ENCODE measurements at regions not wholly inside any gene's neighbourhood (a gene's known extent, or its start where the extent isn't known, plus 50 kb on each side); places are given as distances from the start of the nearest gene placed in this dataset.

GRCh38 chr21:35232545-35233176, 183.6 kb upstream of the RUNX1 start:
- no peak for DNase-seq

- no peak for DNase-seq
Measured at GRCh38 chr21:35231090-35231489, 182.0 kb upstream of the RUNX1 start.

DNA sequence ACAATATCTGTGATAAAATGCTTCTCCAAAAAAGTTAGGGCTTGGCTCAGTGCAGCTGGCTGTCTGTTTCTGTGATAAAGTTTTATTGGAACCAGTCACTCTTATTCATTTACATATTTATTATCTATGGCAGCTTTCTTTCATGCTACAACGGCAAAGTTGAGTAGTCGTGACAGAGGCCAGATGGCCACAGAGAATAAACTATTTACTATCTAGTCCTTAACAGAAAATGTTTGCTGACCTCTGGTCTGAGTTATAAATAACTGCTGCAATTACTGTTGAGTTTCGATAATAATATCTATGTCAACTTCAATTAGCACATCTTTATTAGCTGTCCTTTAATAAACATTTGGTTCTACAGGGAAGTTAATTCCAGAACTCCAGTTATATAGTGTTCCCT, 180.2 kb upstream of the RUNX1 start:
- no peak for DNase-seq

DNA sequence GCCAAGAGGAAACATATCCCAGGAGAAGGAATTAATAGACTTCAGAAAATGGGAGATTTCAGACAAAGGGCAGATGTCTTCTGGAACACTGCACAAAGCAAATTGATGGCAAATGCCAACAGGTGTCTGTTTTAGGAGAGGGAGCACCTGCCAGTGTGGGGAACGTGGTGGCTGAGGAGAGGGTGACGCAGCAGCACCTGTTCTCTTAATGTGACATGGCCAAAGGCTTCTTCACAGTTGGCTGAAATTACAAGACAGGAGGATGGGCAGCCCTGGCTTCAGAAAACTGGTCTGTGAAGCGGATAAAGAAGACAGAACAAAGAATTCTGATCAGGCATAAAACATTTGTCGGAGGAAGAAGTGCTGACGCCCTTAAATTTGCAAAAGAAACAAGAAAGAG, 178.7 kb upstream of the RUNX1 start:
- DNase-seq: no peak

DNA sequence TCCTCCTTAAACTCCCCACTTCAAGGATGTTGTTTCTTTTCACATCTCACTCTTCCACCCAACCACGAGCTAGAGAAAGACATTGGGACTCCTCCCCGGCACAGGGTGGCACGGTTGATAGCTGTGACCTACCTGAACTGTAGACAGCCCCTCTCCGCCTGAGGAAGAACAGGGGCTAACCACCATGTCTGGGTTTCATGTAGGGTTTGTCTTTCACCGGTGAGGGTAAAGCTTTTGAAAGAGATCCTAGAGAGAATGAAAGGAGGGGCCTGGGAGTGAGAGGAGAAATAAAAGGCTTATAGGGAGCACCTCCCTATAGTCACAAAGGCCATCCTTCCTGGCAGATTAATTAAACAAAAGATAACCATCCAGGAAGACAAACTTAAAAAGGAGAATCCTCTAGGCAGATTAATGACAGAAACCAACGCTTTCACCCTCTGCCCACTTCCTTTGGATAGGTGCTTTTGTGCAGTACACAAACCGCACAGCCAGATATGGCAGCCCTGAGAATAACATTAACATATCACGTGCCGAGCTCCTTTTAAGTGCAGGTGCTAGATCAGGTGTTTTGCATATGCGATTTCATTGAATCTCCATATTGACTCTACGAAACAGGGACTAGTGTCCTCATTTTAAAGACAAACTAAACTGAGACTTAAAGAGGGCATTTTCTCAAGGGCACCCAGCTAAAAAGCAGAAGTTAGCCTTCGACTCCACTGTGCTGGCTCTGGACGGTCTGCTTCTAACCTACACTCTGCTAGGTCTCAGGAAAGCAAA, 178.1 kb upstream of the RUNX1 start:
- peak; percentile 8 for DNase-seq

- DNase-seq: no peak
Measured at GRCh38 chr21:35226328-35226727, 177.2 kb upstream of the RUNX1 start.

DNA sequence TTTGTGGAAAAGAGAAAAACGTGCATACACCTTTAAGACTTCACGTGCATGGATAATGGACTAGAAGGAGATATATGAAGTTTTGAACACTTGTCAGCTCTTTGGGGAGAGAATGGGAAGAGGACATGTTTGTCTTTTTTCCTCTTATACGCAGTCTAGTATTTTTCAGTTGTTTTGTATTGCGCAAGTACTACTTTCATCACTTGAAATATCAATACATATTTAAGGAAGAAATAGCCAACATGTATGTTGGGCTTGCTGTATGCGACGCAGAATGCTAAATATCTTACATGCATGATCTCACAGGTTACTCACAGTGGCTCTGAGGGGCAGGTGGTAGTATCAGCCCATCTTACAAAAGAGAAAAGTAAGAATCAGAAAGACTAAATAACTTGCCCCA, 176.5 kb upstream of the RUNX1 start:
- no peak for DNase-seq

DNA sequence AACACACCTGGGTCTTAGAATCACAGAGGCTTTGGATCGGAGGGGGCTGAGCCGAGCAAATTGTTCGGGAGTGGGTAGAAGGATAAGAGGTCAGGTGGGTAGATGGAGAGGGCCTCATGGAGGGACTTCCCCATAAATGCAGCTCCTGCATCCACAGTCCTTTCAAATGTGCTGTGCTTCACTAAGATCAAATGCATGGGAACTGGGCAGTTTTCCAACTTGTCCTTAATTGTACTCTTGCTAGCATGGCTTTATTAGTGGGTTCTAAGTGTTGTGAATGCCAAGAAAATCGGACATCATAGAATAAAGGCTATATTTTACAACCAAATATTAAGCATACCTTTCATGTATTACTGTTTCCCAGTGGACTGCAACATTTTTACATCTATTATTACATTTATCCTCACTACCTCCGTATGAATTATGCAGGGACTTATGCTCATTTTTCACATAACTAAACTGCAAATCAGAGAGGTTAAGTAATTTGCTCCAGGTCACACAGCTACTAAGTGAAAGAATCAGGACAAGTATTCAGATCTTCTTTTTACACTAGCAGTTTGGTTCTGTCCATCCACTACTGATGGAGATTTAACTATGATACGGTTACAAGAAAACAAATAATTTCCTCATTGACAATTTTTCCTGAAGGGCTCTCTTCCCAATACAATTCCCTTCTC, 174.5 kb upstream of the RUNX1 start:
- DNase-seq: no peak

GRCh38 chr21:35222541-35222941, 173.4 kb upstream of the RUNX1 start:
- DNase-seq: no peak

- no peak for DNase-seq
Measured at GRCh38 chr21:35222021-35222420, 172.9 kb upstream of the RUNX1 start.

DNA sequence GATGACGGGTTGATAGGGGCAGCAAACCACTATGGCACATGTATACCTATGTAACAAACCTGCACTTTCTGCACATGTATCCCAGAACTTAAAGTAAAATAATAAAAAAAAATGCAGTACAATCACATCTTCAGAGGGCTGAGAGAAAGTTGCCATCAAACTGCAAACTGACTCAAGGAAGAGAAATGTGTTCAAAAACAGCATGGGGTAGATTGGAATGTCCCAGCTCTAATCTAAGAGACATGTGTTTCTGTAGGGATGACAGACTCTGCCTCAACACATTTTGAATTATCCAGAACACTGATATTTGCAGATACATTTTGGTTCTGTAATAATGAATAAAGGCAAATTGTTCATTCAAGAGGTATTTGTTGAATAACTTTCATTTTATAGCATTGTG, 171.2 kb upstream of the RUNX1 start:
- no peak for DNase-seq

GRCh38 chr21:35219719-35220118, 170.6 kb upstream of the RUNX1 start:
- no peak for DNase-seq

DNA sequence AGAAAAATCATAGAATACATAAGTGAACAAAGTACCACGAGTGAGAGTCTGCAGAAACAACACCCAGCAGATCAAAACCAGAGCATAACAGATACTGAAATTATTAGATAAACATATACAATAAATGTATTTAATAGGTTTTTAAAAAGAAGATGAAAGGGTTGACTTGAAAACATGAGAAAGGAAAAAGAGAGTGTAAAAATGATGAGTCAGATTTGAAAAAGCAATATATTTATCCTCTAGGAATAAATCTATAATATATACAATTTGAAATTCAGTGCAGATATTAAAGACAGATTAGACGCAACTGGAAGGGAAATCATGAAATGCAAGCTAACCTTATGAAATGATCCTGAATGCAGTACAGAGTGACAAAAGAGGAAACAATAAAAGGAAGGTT, 170.2 kb upstream of the RUNX1 start:
- no peak for DNase-seq

DNA sequence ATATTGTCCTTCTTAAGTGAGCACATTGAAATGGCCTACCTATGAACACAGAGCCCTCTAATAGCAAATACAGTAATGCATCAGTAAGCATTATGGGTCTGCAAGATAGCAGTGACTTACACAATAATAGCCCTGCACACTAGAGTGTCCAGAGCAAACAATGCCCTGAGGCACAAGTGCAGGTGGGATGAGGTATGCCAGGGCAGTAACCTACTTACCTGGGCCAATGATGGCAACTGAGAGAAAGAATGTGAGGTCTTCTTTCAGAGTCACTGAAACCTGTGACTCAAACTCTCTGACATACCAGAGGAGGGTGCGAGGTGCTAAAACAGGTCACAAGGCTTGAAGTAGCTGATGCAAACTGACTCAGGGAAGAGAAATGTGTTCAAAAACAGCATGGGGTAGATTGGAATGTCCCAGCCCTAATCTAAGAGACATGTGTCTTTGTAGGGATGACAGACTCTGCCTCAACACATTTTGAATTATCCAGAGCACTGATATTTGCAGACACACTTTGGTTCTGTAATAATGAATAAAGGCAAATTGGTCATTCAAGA, 168.5 kb upstream of the RUNX1 start:
- DNase-seq: no peak

GRCh38 chr21:35216996-35217395, 167.9 kb upstream of the RUNX1 start:
- no peak for DNase-seq

- no peak for DNase-seq
Measured at GRCh38 chr21:35215870-35216269, 166.8 kb upstream of the RUNX1 start.

GRCh38 chr21:35212393-35213127, 163.5 kb upstream of the RUNX1 start:
- no peak for DNase-seq

GRCh38 chr21:35211782-35212181, 162.7 kb upstream of the RUNX1 start:
- no peak for DNase-seq

- DNase-seq: no peak
Measured at GRCh38 chr21:35210093-35210492, 161.0 kb upstream of the RUNX1 start.

DNA sequence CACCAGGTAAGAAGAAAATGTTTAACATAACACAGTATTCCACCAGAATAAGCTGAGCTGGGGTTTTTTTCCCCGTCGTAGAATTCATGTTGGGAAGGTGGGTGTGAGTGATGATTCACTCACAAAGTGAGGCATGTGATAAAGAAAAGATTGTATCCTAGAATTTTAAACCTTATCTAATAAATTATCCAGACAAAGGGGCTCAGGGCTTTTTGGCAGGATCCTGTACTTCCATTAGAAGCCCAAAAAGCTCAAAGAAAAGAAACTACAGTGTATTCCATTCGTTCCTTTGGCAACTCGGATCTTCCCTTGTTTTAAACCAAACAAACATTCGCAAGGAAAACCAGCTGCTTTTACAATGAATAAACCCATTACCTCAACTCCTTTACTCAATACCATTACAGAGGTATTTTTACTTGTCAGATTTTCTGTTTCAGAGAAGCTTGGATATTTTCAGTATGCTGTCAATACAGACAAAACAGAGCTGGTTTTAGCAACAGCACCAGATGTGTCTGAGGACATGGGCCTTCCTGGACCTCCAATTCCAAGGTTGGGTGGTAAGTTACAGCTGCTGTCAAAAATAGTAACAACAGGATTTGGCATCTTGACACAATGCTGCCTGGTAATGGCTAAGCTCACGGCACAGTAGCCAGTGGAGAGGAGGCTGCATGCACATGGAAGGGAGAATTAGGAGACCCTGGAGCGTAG, 159.9 kb upstream of the RUNX1 start:
- no peak for DNase-seq

GRCh38 chr21:35208104-35208503, 159.0 kb upstream of the RUNX1 start:
- no peak for DNase-seq

GRCh38 chr21:35207322-35207721, 158.2 kb upstream of the RUNX1 start:
- DNase-seq: no peak
